GM19240 (cell line): ENCODE measurements at regions not wholly inside any gene's neighbourhood (a gene's known extent, or its start where the extent isn't known, plus 50 kb on each side); places are given as distances from the start of the nearest gene placed in this dataset.

Experiments
- DNase-seq: peaks from one replicate; pipeline ENCODE4 v3.0.0; 2011; ENCODE audit warnings: low spot score; ENCODE audit not compliant: insufficient read length

DNA sequence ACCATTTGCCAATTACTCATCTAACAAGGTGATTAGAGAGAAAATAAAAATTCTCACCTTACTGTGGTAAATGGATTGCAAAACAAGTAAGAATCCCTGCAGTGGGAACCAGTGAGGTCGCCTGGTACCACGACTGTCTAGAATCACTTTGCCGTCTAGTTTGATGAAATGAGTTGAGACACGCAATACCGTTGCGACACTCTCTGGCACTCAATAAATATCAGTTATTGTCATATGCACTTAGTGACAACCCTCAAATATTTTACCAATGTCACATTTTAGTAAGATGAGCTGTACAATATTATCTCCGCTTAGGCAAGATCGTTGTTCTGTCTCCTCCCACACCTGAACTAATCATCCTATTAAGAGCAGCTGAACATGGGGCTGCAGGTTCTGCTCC lies 114.4 kb upstream of the ADARB2 start:
- DNase-seq = no peak

DNA sequence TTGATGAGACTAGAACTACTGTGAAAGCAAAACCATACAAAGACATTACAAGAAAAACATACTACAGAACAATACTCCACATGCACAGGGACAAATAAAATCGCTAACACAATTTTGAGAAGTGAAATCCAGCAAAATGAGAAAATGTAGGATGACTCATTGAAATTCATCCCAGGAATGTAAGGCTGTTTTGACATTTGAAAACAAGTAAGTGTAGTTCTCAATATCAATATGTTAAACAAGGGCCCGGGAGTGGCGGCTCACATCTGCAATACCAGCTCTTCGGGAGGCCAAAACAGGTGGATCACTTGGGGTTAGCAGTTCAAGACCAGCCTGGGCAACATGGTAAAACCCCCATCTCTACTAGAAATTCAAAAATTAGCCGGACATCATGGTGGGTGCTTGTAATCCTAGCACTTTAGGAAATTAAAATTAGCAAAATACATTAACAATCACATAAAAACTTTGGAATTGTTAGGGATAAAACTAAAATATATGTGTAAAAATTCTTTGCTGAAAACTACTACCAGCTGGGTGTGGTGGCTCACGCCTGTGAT lies 113.7 kb upstream of the ADARB2 start:
- DNase-seq = no peak

DNA sequence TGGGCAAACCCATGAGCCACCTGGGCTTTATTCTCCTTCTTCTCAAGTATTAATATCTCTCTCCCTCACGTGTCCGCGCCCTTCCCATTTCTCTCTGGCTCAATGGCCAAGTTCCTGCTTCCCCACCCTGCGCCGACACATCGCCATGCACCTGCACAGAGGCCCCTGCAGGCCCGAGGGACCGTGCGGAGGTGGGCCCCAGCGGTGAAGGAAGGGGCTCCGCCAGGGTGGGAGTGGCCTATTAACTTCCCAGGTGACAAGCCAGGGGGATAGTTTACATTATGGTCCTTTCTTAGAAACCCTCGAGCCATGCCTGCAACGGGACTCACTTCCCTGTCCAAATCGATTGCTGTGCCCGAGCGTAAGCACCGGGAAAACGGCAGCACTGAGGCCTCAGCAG lies 110.0 kb upstream of the ADARB2 start:
- DNase-seq = no peak

DNA sequence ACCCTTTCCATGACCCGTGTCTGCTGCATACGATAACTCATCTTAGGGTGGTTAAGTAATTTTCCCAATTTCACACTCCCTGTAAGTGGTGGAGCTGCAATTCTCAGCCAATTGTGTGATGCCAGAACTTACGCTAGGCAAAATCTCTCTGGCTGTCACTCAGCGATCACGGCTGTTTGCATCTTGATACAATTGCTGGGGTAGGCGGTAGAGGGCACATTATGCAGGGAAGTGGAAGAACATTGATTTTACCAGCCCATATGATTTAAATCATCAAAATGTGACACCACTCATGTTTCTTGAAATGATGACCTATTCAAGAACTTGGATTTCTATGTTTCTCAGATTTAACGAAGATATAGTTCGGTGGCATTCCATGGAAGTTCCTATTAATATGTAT lies 108.7 kb upstream of the ADARB2 start:
- DNase-seq = no peak

DNA sequence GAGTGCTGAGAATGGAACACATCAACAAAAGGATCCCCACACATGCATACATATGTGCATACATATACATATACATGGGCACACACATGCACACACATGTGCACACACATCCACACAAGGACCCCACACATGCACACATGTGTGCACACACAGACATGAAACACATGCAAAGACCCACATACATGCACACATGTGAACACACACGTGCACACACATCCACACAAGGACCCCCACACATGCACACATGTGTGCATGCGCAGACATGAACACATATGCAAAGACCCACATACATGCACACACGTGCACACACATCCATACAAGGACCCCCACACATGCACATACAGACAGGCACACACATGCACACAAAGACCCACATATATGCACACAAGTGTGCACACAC lies 104.4 kb upstream of the ADARB2 start:
- DNase-seq = no peak

DNA sequence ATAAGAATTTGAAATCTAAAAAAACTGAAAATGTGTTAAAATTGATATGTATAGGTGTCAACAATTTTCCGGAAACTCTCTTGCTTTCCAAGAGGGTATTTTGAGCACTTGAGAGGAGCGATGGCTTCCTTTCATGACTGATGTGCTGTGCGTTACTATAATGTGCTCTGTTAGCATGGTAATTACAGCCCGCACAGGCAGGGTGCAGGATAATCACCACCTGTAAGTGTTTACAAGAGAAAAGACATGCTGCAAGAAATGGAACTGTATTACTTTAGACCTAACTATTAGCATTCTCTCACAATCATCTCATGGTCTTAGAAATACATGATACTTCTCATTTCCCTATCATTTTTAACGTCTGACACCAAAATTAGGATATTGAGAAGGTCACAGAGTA lies 92.4 kb upstream of the ADARB2 start:
- no peak for DNase-seq

DNA sequence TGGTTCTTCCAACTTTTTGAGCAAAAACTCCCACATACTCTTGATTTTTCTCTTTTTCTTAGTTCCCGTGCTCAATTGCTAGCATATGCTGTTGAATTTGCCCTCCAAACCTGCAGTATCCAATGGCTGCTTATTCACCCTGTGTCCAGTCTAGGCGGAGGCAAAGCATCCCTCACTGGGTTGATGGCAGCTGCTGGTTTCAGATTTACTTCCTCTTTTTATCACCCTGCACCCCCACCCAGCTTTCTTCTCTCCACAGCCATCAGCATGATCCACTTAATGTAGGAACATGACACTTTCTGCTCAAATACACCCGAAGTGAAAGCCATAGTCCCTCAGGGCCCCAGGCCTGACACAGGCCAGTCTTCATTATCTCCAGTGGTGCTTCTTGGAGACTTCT lies 87.6 kb upstream of the ADARB2 start:
- no peak for DNase-seq

DNA sequence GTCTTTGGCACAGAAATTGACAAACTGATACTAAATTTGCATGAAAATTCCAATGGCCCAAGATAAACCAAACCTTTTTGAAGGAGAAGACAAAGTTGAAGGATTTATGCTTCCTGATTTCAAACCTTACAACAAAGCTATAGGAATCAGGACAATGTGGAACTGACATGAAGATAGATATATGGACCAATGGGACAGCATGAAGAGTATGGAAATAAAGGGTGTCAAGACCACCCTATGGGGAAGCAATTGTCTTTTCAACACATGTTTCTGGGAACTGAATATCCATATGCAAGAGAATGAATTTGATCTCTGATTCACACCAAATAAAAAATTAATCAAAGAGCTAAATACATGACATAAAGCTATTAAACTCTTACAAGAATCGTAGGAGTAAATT lies 77.2 kb upstream of the ADARB2 start:
- no peak for DNase-seq

DNA sequence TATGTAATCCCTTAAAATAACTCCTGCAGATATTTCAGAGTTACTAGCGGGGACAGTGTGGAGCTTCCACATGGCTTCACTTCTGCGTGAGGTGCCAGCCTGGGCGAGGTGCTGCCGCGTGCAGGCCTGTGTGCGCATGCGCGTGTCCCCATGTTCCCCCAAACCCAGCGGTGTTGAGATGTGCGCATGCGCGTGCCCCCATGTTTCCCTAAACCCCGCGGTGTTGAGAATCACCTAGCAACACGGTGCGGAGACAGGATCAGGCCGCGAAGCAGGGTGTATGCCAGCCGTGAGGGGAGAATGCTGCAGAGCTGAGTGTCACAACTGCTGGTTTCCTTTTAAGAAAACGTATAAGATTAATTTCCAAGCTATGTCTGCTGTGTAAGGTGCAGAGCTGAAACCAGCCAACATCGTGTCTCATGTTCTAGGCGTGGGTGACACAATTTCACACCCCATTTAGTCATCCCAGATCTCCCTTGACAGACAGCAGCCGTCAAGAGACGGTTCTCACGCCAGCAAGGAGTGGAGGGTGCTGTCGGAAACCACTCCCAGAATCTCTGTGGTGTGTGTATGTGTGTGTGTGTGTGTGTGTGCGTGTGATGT lies 71.9 kb upstream of the ADARB2 start:
- no peak for DNase-seq

DNA sequence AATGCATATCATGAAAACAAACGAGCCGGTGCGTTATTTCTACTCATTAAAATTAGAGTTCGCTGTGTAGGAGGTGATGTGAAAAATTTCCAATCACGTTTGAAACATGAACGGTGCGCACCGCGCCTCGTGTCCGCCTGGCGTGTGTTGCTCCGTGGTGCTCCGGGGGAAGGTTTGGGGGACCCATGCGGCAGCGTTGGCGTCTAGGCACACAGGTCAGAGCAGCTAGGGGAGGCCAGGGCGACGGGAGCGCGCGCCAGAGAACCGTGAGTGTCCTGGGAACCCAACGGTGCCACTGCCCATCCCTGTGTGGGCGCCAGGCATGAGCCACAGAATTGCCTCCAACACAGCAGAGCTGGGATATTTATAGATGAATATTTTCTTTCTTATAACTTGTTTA lies 70.6 kb upstream of the ADARB2 start:
- no peak for DNase-seq

DNA sequence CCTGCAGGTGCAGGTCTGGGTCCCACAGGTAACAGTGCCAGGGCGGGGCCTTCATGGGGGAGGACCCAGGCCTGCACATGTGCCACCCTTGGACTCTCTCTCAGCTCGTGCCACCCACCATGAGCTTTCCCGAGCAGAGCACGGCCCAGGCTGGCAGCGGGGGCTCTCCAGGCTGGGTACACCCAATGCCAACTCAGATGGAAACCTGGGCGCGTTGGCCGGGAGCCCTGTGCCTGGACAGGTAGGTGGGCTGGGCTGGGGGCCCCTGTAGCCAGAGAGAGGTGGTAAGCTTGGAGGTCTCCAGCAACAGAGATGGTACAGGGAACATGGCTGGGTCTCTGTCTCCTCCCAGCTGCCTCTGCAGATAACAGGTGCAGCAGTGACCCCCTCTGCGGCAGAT lies 69.9 kb upstream of the ADARB2 start:
- no peak for DNase-seq

DNA sequence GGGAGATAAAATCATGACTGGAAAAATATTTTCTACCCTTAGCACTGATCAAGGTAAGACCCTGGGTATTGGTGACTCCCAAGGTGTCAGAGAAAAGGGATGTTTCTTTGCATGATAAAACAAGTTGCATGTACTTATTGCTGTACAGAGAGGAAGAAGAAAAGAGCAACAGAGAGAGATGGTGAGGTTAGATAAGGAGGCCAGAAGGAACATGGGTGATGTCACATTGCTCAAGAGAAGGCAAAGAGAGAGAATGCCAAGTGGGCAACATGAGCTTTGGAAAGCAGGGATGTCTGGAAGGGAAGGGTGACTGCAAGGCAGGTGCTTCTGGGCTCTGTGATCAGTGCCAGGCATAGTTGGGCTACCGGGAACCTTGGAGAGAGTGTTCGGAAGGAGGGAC lies 65.1 kb upstream of the ADARB2 start:
- DNase-seq = no peak

DNA sequence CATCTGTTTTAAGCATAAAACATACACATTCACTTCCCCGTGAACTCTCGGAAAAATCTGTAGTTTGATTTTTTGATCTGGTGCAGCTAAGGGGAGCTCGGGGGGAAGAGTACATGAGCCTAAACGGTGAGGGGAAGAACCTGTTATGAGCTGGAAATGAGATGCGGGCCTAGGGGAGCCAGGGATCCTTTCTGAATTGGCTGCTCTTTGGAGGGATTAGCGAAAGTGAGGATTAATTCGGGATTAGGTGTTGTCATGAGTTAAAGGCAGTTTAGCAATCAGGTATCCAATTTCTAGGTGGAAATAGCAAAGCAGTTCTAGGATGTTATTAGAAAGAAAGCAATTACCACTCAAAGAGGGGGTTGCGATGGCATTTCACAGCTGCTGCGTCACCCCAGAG lies 51.1 kb upstream of the ADARB2 start:
- no peak for DNase-seq
